Thoracic aorta (tissue), 2 donors: ENCODE measurements at regions not wholly inside any gene's neighbourhood (a gene's known extent, or its start where the extent isn't known, plus 50 kb on each side); places are given as distances from the start of the nearest gene placed in this dataset.
A peak's percentile ranks its signal among the peaks of the same experiment; 100 is the strongest.

Source experiments
- ATAC-seq: fragments of 150-250 bp; one replicate; pipeline ENCODE4 v1.8.0; 2017; ENCODE audit warnings: low read depth; ENCODE audit not compliant: insufficient number of reproducible peaks, low FRiP score
- DNase-seq: peaks from one replicate; pipeline ENCODE4 v3.0.0-alpha.2; 2020; ENCODE audit warnings: low spot score
- H3K27ac ChIP-seq, 2 donors: fragments of 200-600 bp; sonication (generic); 1 replicate in 1 of 2; 2 replicates in 1 of 2; pipeline ENCODE4 v1.5.1; 2016; ENCODE audit warnings: mild to moderate bottlenecking in 2 of 2, moderate library complexity in 2 of 2
- H3K27me3 ChIP-seq: fragments of 200-600 bp; sonication (generic); replicated peaks from 2 replicates; pipeline ENCODE4 v1.6.0; 2016; ENCODE audit warnings: mild to moderate bottlenecking; ENCODE audit not compliant: insufficient read depth
- H3K36me3 ChIP-seq: fragments of 200-600 bp; sonication (generic); one replicate; pipeline ENCODE4 v1.5.1; 2016
- H3K4me1 ChIP-seq, 2 donors: fragments of 200-600 bp; sonication (generic); 1 replicate in 1 of 2; 2 replicates in 1 of 2; pipeline versions ENCODE4 v1.5.1 to v1.6.0; 2016; ENCODE audit warnings: low read depth in 2 of 2, mild to moderate bottlenecking in 1 of 2; ENCODE audit not compliant: control insufficient read depth in 1 of 2
- H3K4me3 ChIP-seq: fragments of 200-600 bp; sonication (generic); 2 replicates; pipeline ENCODE4 v1.5.1; 2016; ENCODE audit warnings: mild to moderate bottlenecking
- H3K9me3 ChIP-seq: fragments of 200-600 bp; sonication (generic); 2 replicates; pipeline ENCODE4 v1.5.1; 2016
- CTCF ChIP-seq: fragments of 200-600 bp; sonication (generic); IDR thresholded peaks from one replicate; pipeline ENCODE4 v1.5.1; 2019; ENCODE audit warnings: antibody characterized with exemption

DNA sequence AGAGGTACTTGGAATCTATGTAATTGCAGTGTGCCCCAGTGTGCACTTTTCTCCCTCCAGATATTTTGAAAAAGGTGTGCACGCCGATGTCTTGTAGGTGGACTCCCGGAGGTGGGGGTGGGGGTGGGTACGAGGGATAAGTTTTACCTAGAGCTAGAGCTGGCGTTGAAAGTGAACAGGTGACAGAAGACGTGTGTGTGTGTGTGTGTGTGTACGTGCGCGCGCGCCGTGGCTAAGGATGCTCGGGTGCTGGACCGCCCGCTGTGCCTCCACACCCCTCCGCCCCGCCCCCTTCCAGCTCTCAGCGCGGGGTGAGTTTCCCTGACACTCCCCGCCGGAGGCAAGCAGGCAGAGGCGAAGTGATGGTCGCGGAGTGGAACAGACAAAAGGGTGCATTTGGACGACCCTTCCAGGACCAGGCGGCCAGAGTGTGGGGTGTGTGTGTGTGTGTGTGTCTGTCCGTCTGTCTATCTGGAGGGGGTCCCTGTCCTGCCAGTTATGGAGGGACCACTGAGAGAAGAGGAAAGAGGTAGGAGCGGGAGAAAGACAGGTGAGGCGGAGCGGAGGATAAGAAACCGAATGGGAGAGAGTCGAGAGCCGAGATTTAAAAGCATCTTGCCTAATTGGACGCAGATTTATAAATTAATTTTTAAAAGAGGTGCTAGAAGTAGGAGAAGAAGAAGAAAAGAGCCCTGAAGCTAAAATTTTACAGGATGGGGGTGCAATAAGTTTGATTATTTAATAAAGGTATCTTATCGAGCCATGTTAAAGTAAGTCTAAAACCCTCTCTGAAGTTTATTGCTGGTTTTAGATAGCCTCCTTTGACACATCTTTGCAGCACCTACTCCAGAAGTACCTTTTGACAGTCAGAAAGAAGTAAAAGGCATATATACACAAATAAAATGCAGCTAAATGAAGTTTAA lies 335.8 kb upstream of the THRB start:
- TF ChIP-seq CTCF = no peak
- Histone ChIP-seq H3K4me3 (peak overlapping the region; percentile 80), H3K27me3 (no peaks in the 10 kb centered on the region), H3K36me3 (no peaks in the 10 kb centered on the region), H3K9me3 (no peaks in the 10 kb centered on the region), H3K27ac (no peak overlapping the region), H3K4me1 (no peaks in the 10 kb centered on the region)
- no peak for ATAC-seq
- no peak for DNase-seq

DNA sequence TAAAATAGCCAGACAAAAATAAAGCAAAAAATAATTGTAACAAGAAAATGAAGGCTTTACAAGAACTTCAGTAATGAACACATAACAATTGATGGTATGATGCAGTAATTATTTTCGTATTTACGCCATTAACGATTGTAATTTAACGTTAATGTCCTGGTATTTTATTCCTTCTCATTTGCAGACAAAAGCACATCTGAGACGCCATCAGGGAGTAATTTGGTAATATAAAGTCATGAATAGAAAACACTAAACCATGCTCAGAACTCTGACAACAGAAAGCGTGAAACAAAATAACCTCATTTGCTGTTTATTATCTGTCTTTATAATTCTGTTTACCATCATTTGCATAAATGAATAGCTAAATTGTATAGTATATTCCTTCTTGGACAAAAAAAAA lies 336.6 kb upstream of the THRB start:
- no peak for DNase-seq
- Histone ChIP-seq H3K27me3 (no peaks in the 10 kb centered on the region), H3K27ac (no peak overlapping the region), H3K36me3 (no peaks in the 10 kb centered on the region), H3K4me1 (no peaks in the 10 kb centered on the region), H3K9me3 (no peaks in the 10 kb centered on the region), H3K4me3 (no peak overlapping the region)
- TF ChIP-seq CTCF = no peak
- no peak for ATAC-seq

DNA sequence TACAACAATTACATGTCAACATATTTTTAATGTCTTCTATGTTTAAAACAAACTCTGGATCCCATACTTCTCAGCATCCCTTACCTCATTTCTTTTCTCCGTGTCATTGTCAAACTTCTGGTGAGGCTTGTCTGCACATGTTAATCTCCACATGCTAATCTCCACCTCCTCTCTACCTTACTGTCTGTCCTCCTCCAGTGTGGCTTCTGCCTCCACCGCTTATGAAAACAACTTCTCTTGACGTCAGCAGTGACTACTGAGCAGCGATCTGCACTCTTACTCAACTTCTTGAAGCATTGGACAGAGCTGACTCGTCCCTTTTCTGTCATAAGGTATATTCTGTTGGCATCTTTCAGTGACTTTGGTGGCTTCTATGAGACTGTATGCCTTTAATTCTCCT lies 338.2 kb upstream of the THRB start:
- Histone ChIP-seq H3K27me3 (no peaks in the 10 kb centered on the region), H3K4me3 (no peak overlapping the region), H3K36me3 (no peaks in the 10 kb centered on the region), H3K27ac (no peak overlapping the region), H3K4me1 (no peaks in the 10 kb centered on the region), H3K9me3 (no peaks in the 10 kb centered on the region)
- TF ChIP-seq CTCF = no peak
- DNase-seq = no peak
- no peak for ATAC-seq

DNA sequence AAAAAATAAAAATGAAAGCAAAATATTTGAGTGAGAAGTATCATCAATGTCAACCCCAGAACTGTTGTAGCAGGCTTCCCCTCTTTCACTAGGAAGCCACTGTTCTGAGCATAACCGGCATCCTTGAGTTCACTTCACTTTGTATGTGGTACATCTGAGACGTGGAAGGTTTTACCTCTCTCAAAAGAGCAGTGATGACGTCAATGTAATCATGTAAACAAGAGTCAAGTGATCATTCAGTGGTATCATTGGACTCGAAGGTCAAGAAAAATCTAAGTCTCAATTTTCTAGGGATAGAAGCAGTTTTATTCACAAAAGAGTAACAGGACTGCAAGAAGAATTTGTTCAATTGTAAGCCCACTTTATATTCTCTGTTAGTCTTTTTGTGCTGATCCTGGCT lies 339.8 kb upstream of the THRB start:
- no peak for DNase-seq
- Histone ChIP-seq H3K4me1 (no peaks in the 10 kb centered on the region), H3K4me3 (no peak overlapping the region), H3K36me3 (no peaks in the 10 kb centered on the region), H3K9me3 (no peaks in the 10 kb centered on the region), H3K27ac (no peak overlapping the region), H3K27me3 (no peaks in the 10 kb centered on the region)
- no peak for ATAC-seq
- no peak for TF ChIP-seq CTCF

GRCh38 chr3:24835510-24835909 lies 340.9 kb upstream of the THRB start:
- no peak for ATAC-seq
- Histone ChIP-seq H3K9me3 (no peaks in the 10 kb centered on the region), H3K4me1 (no peaks in the 10 kb centered on the region), H3K36me3 (no peaks in the 10 kb centered on the region), H3K4me3 (no peak overlapping the region), H3K27me3 (no peaks in the 10 kb centered on the region), H3K27ac (no peak overlapping the region)
- no peak for DNase-seq
- no peak for TF ChIP-seq CTCF
